LNCaP clone FGC (cell line): ENCODE measurements at regions not wholly inside any gene's neighbourhood (a gene's known extent, or its start where the extent isn't known, plus 50 kb on each side); places are given as distances from the start of the nearest gene placed in this dataset.

ENCODE experiments used
- DNase-seq: peaks from one replicate; pipeline ENCODE4 v3.0.0-alpha.2; 2011; ENCODE audit warnings: low read depth
- H3K4me3 ChIP-seq: 2 replicates; pipeline ENCODE4 v1.5.1; 2011; ENCODE audit warnings: mild to moderate bottlenecking, low read depth, low read length, control low read depth
- CTCF ChIP-seq: IDR thresholded peaks from 2 replicates; pipeline ENCODE4 v1.5.1; 2012; ENCODE audit warnings: mild to moderate bottlenecking; ENCODE audit not compliant: control insufficient read depth, insufficient read depth; ENCODE audit errors: extremely low read depth

- no peak overlapping the region for H3K4me3 ChIP-seq
- DNase-seq, result no peak
- no peak for TF ChIP-seq CTCF
Observed at GRCh38 chr1:80982831-80983230, 817.9 kb upstream of the ADGRL2 start.

GRCh38 chr1:80973101-80973500, 827.6 kb upstream of the ADGRL2 start:
- no peak for DNase-seq
- TF ChIP-seq CTCF, result no peak
- no peak overlapping the region for H3K4me3 ChIP-seq

GRCh38 chr1:80966266-80966665, 834.5 kb upstream of the ADGRL2 start:
- DNase-seq, result no peak
- no peak for TF ChIP-seq CTCF
- no peak overlapping the region for H3K4me3 ChIP-seq

- H3K4me3 ChIP-seq, result no peak overlapping the region
- DNase-seq, result no peak
- TF ChIP-seq CTCF, result no peak
Observed at GRCh38 chr1:80962564-80962963, 838.2 kb upstream of the ADGRL2 start.

- TF ChIP-seq CTCF, result no peak
Observed at GRCh38 chr1:80961464-80962190, 839.1 kb upstream of the ADGRL2 start.

GRCh38 chr1:80933346-80933745, 867.4 kb upstream of the ADGRL2 start:
- TF ChIP-seq CTCF, result no peak
- no peak overlapping the region for H3K4me3 ChIP-seq
- DNase-seq, result no peak

More at GRCh38 chr1:80961464-80962190, 839.1 kb upstream of the ADGRL2 start:
- no peak overlapping the region for H3K4me3 ChIP-seq
- DNase-seq, result no peak

GRCh38 chr1:80931178-80931577, 869.6 kb upstream of the ADGRL2 start:
- no peak for DNase-seq
- TF ChIP-seq CTCF, result no peak
- no peak overlapping the region for H3K4me3 ChIP-seq
